ENCODE measurements at regions not wholly inside any gene's neighbourhood (a gene's known extent, or its start where the extent isn't known, plus 50 kb on each side); places are given as distances from the start of the nearest gene placed in this dataset.

GRCh38 chr2:128372621-128373341 is 54.1 kb upstream of the HS6ST1 start:
- TF ChIP-seq, protein P1, sequence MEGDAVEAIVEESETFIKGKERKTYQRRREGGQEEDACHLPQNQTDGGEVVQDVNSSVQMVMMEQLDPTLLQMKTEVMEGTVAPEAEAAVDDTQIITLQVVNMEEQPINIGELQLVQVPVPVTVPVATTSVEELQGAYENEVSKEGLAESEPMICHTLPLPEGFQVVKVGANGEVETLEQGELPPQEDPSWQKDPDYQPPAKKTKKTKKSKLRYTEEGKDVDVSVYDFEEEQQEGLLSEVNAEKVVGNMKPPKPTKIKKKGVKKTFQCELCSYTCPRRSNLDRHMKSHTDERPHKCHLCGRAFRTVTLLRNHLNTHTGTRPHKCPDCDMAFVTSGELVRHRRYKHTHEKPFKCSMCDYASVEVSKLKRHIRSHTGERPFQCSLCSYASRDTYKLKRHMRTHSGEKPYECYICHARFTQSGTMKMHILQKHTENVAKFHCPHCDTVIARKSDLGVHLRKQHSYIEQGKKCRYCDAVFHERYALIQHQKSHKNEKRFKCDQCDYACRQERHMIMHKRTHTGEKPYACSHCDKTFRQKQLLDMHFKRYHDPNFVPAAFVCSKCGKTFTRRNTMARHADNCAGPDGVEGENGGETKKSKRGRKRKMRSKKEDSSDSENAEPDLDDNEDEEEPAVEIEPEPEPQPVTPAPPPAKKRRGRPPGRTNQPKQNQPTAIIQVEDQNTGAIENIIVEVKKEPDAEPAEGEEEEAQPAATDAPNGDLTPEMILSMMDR (IDR thresholded peaks at IDR 0.05): no peak
- no peak for TF ChIP-seq POLR2A (IDR thresholded peaks at IDR 0.05)

Data from right lobe of liver (tissue), 4 donors.